NT2/D1 (cell line): ENCODE measurements at regions not wholly inside any gene's neighbourhood (a gene's known extent, or its start where the extent isn't known, plus 50 kb on each side); places are given as distances from the start of the nearest gene placed in this dataset.

Experiments used
- DNase-seq: peaks from one replicate; pipeline ENCODE4 v3.0.0-alpha.2; 2011; ENCODE audit warnings: low read depth, low spot score
- H3K27me3 ChIP-seq: 2 replicates; pipeline ENCODE4 v1.6.0; 2011; ENCODE audit warnings: mild to moderate bottlenecking; ENCODE audit not compliant: insufficient read length, insufficient read depth
- H3K36me3 ChIP-seq: 2 replicates; pipeline ENCODE4 v1.6.1; 2011; ENCODE audit warnings: mild to moderate bottlenecking, low read length, mixed read lengths; ENCODE audit not compliant: insufficient read depth, insufficient read length
- H3K4me1 ChIP-seq: 2 replicates; pipeline ENCODE4 v1.5.1; 2011; ENCODE audit not compliant: insufficient read depth, insufficient read length
- H3K4me3 ChIP-seq: 2 replicates; pipeline ENCODE4 v1.5.1; 2011; ENCODE audit warnings: low read depth; ENCODE audit not compliant: insufficient read length
- H3K9ac ChIP-seq: 2 replicates; pipeline ENCODE4 v1.6.0; 2011; ENCODE audit warnings: low read depth; ENCODE audit not compliant: insufficient read length
- H3K9me3 ChIP-seq: 2 replicates; pipeline ENCODE4 v1.5.1; 2011; ENCODE audit warnings: mild to moderate bottlenecking, low read length; ENCODE audit not compliant: insufficient read depth
- SUZ12 ChIP-seq: IDR thresholded peaks from 2 replicates; pipeline ENCODE4 v1.6.1; 2011; ENCODE audit not compliant: insufficient read length, insufficient read depth; ENCODE audit errors: extremely low read depth
- YY1 ChIP-seq: IDR thresholded peaks from 2 replicates; pipeline ENCODE4 v1.6.1; 2011; ENCODE audit not compliant: insufficient read length, insufficient read depth
- ZNF274 ChIP-seq: IDR thresholded peaks from 2 replicates; pipeline ENCODE4 v1.6.1; 2011; ENCODE audit warnings: mild to moderate bottlenecking, low read depth, low read length

DNA sequence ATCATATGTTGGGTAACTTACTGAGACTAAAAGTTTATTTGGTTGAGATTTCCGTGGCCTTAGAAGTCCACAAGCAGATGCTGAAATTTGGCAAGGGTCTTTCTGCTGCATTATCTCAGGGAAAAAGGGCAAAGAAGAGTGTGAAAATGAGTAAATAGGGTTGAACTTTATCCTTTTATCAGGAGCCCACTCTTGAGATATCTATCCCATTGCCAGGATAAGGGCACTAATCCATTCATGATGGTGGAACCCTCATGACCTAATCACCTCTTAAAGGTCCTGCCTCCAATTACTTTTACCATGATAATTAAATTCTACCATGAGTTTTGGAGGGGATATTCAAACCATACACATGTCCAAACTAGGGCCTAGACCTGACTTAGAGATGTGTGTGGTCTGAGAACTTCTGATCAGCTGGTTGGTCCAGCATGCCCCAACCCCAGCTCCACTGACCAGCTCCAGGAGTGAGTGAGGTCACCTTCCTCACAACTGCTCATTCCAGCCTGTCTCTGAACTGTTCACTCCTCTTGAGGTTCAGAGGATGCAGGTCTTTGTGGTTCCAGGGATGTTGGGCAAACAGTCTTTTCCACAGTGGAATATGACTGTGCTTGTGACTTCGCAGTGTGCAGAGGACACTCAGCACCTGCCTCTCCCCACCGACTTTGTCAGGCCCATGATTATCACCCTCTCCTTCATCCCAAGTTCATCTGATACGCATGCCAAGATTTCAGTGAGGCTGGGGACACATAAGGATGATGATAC, 130.1 kb upstream of the TOP3B start:
- Histone ChIP-seq H3K9ac (no peak overlapping the region), H3K9me3 (no peaks in the 10 kb centered on the region), H3K36me3 (no peaks in the 10 kb centered on the region), H3K4me3 (no peak overlapping the region), H3K27me3 (peaks cover 59% of the 10 kb centered on the region), H3K4me1 (no peaks in the 10 kb centered on the region)
- TF ChIP-seq ZNF274, result no peak
- TF ChIP-seq SUZ12, result no peak
- TF ChIP-seq YY1, result no peak
- DNase-seq, result no peak

GRCh38 chr22:22111983-22112382, 129.4 kb upstream of the TOP3B start:
- no peak for TF ChIP-seq SUZ12
- no peak for TF ChIP-seq ZNF274
- no peak for TF ChIP-seq YY1
- no peak overlapping the region for H3K4me3 ChIP-seq
- H3K27me3 ChIP-seq, result peaks cover 67% of the 10 kb centered on the region
- no peaks in the 10 kb centered on the region for H3K4me1 ChIP-seq
- no peaks in the 10 kb centered on the region for H3K9me3 ChIP-seq
- DNase-seq, result no peak
- H3K36me3 ChIP-seq, result no peaks in the 10 kb centered on the region
- H3K9ac ChIP-seq, result no peak overlapping the region

DNA sequence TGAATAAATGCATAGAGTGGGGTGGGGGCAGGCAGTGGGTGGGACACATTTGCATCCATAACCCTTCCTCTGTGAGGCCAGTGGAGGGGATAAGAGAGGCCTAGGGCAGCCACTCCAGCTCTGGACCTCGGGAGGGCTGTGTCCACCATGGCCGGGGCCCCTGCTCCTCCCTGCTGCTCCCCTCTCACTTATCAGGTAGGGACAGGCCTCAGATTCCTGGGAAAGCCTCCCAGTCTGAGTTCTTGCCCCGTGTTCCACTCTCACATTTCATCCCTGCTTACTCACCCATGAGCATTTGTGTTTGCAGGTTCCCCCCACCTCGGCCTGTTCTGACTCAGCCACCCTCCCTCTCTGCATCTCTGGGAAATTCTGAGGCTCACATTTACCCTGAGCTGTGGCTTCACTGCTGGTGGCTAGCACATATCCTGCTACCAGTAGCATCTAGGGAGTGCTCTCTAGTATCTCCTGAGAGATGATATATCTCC, 128.7 kb upstream of the TOP3B start:
- no peak for DNase-seq
- H3K9me3 ChIP-seq, result no peaks in the 10 kb centered on the region
- H3K4me3 ChIP-seq, result no peak overlapping the region
- no peaks in the 10 kb centered on the region for H3K36me3 ChIP-seq
- H3K9ac ChIP-seq, result no peak overlapping the region
- peaks cover 72% of the 10 kb centered on the region for H3K27me3 ChIP-seq
- no peaks in the 10 kb centered on the region for H3K4me1 ChIP-seq
- TF ChIP-seq YY1 (no peak), ZNF274 (no peak), SUZ12 (no peak)

DNA sequence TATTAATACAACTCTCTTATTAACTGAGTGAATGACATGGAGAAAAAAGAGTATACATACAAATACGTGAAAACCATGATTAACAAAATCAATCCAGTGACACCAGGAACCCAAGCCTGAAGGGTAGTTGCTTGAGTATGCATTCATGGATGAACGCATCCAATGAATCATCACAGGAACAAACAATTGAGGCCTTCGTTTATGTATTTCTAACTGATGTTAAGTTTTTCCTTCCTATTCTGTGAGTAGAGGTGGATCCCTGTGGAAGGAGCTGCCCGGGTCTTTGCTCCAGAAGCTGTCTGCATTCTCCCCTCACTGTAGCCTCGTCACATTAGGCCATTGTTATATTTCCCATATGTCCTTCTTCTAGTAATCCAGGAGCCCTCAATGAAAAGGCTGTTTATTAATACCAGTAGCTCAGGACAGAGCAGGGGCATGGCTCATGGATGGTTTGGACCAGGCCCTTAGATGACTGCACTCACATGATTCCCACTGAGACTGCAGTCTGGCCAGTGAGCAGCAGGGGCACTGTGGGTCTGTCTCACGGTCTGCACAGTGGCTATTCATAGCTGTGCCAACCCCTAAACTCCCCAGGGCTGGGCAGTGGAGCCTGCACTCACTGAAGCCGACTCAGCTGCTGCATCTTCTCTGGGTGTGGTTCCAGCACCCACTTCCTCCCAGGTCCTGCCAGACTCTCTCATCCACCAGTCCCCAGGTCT, 128.1 kb upstream of the TOP3B start:
- Histone ChIP-seq H3K27me3 (peaks cover 73% of the 10 kb centered on the region), H3K4me3 (no peak overlapping the region)
- DNase-seq, result no peak

DNA sequence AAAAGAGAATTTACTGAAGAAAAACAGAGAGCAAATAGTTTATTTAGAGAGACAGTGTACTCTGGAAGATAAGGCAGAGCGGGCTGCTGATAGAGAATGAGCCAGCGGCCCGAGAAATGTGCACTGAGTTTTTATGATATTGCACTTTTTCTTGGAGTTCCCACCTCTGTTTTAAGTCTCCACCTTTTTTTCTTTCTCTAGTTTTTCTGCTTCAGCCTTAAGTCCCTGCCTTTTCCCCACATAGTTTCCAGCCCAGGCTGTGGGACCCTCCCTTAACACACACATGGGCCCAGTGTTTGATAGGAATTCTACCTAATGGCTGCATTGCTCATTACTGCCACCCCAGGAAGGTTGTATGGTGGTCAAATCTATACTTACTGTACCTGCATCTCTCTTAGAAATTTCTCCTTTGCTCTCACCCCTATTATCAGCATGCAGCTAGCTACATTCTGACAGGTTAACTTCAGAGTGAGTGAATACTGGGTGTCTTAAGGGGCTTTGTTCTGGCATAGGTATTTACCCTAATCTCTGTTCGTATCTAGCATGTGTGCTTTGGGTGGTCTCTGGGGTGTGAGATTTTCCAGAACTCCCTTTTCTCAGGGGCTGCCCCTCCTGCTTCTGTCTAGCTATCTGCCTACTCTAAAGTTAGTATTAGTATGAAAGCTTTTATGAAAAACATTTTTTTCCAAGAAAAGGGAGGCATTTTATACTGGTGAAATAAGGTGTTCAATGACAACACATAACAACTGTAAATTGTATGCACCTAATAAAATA, 127.3 kb upstream of the TOP3B start:
- no peaks in the 10 kb centered on the region for H3K36me3 ChIP-seq
- H3K9me3 ChIP-seq, result no peaks in the 10 kb centered on the region
- no peak overlapping the region for H3K9ac ChIP-seq
- no peaks in the 10 kb centered on the region for H3K4me1 ChIP-seq
- TF ChIP-seq YY1, result no peak
- no peak for TF ChIP-seq ZNF274
- TF ChIP-seq SUZ12, result no peak
- H3K27me3 ChIP-seq, result peaks cover 81% of the 10 kb centered on the region
- H3K4me3 ChIP-seq, result no peak overlapping the region
- no peak for DNase-seq

More for the DNA sequence above, 128.1 kb upstream of the TOP3B start:
- no peak overlapping the region for H3K9ac ChIP-seq
- H3K4me1 ChIP-seq, result no peaks in the 10 kb centered on the region
- no peaks in the 10 kb centered on the region for H3K36me3 ChIP-seq
- TF ChIP-seq YY1, result no peak
- no peaks in the 10 kb centered on the region for H3K9me3 ChIP-seq

- no peak overlapping the region for H3K9ac ChIP-seq
- no peak overlapping the region for H3K4me3 ChIP-seq
- DNase-seq, result no peak
- TF ChIP-seq ZNF274 (no peak), SUZ12 (no peak), YY1 (no peak)
- no peaks in the 10 kb centered on the region for H3K36me3 ChIP-seq
- peaks cover 90% of the 10 kb centered on the region for H3K27me3 ChIP-seq
- H3K4me1 ChIP-seq, result no peaks in the 10 kb centered on the region
- no peaks in the 10 kb centered on the region for H3K9me3 ChIP-seq
Measured at GRCh38 chr22:22106855-22107254, 124.3 kb upstream of the TOP3B start.

- DNase-seq, result no peak
- TF ChIP-seq YY1 (no peak), SUZ12 (no peak), ZNF274 (no peak)
- Histone ChIP-seq H3K4me3 (no peak overlapping the region), H3K9me3 (no peaks in the 10 kb centered on the region), H3K36me3 (no peaks in the 10 kb centered on the region), H3K9ac (no peak overlapping the region), H3K27me3 (peaks cover 88% of the 10 kb centered on the region), H3K4me1 (no peaks in the 10 kb centered on the region)
Measured at GRCh38 chr22:22105364-22105763, 122.8 kb upstream of the TOP3B start.
